Lower leg skin (tissue), 4 donors: ENCODE measurements at regions not wholly inside any gene's neighbourhood (a gene's known extent, or its start where the extent isn't known, plus 50 kb on each side); places are given as distances from the start of the nearest gene placed in this dataset.

Source experiments
- DNase-seq, 2 donors: peaks; one replicate each; pipeline ENCODE4 v3.0.0-alpha.2; 2019; ENCODE audit warnings: low spot score in 2 of 2
- H3K4me3 ChIP-seq: fragments of 200-600 bp; sonication (generic); 2 replicates; pipeline ENCODE4 v1.5.1; 2017; ENCODE audit warnings: mild to moderate bottlenecking, low read depth; ENCODE audit not compliant: poor library complexity, severe bottlenecking
- CTCF ChIP-seq, 3 donors: fragments of 450-650 bp; IDR thresholded peaks; one replicate each; pipeline ENCODE4 v1.5.1; 2016; ENCODE audit warnings: antibody characterized with exemption in 3 of 3, mild to moderate bottlenecking in 3 of 3, moderate library complexity in 2 of 3
- POLR2A ChIP-seq, 2 donors: fragments of 450-650 bp; IDR thresholded peaks; one replicate each; pipeline ENCODE4 v1.6.1; 2016 to 2017; ENCODE audit warnings: antibody characterized with exemption in 2 of 2, mild to moderate bottlenecking in 1 of 2, moderate library complexity in 1 of 2
- WGBS, 2 donors: methylation state at CpG; one replicate each; pipeline ENCODE4 v1.1.5; 2018; 5-methylcytosine and 5-hydroxymethylcytosine counted together
- intact Hi-C: fragments of 100-400 bp; cut with DNase I; formaldehyde crosslinking; loops from one replicate; pipeline ENCODE4 v1.15.0; 2023; ENCODE audit warnings: low total_unique reads

- TF ChIP-seq POLR2A (IDR thresholded peaks at IDR 0.05) (no peak), CTCF (IDR thresholded peaks at IDR 0.05) (no peak)
- intact Hi-C loops: no loop called here
- WGBS, 2 donors: 44 to 51% methylated on average over 6 of the region's 6 CpGs
- H3K4me3 ChIP-seq: no peak overlapping the region
- no peak for DNase-seq
Measured at GRCh38 chr4:23163647-23164436, 471.1 kb downstream of the GBA3 start.

- WGBS, 2 donors: 71 to 72% methylated on average over 2 of the region's 2 CpGs
- H3K4me3 ChIP-seq: no peak overlapping the region
- intact Hi-C loops: no loop called here
- no peak for DNase-seq
- TF ChIP-seq POLR2A (IDR thresholded peaks at IDR 0.05) (no peak), CTCF (IDR thresholded peaks at IDR 0.05) (no peak)
Measured at GRCh38 chr4:23162275-23162674, 469.5 kb downstream of the GBA3 start.

GRCh38 chr4:23161787-23162186 lies 469.1 kb downstream of the GBA3 start:
- TF ChIP-seq CTCF (IDR thresholded peaks at IDR 0.05) (no peak), POLR2A (IDR thresholded peaks at IDR 0.05) (no peak)
- WGBS, 2 donors: 88 to 89% methylated on average over 3 of the region's 3 CpGs
- H3K4me3 ChIP-seq: no peak overlapping the region
- intact Hi-C loops: no loop called here
- DNase-seq: no peak

GRCh38 chr4:23153076-23153475 lies 460.3 kb downstream of the GBA3 start:
- no peak overlapping the region for H3K4me3 ChIP-seq
- no peak for DNase-seq
- TF ChIP-seq CTCF (IDR thresholded peaks at IDR 0.05): no peak
- TF ChIP-seq POLR2A (IDR thresholded peaks at IDR 0.05): no peak
- 68 to 72% methylated on average over 2 of the region's 2 CpGs for WGBS, 2 donors
- intact Hi-C loops: no loop called here

- intact Hi-C loops: no loop called here
- DNase-seq: no peak
- no peak overlapping the region for H3K4me3 ChIP-seq
- TF ChIP-seq CTCF (IDR thresholded peaks at IDR 0.05) (no peak), POLR2A (IDR thresholded peaks at IDR 0.05) (no peak)
- 91 to 95% methylated on average over 4 of the region's 4 CpGs for WGBS, 2 donors
Measured at GRCh38 chr4:23149815-23150214, 457.1 kb downstream of the GBA3 start.

DNA sequence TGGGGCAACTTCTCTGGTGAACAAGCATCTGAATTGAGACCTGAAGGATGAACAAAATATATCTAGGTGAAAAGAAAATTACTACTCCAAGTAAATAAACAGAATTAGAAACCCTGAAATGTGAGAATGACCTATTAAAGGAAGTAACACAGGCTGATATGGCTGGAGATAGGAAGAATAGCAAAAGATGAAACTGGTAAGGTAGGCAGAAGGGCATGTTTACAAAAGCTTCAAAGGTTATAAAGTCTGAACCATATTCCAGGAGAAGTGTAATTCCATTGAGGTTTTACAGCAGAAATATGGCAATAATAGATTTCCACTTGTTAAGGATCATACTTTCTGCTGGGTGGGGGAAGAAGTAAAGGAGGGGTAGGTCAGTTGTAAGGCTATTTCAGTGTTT lies 452.0 kb downstream of the GBA3 start:
- TF ChIP-seq POLR2A (IDR thresholded peaks at IDR 0.05): no peak
- TF ChIP-seq CTCF (IDR thresholded peaks at IDR 0.05): no peak
- H3K4me3 ChIP-seq: no peak overlapping the region
- DNase-seq: no peak
- intact Hi-C loops: no loop called here
